Stimulated activated CD8-positive, alpha-beta memory T cell treated with anti-CD3 and anti-CD28 coated beads, Interleukin-4, amount 100 ng/mL, for 24 hours (primary cell): ENCODE measurements at regions not wholly inside any gene's neighbourhood (a gene's known extent, or its start where the extent isn't known, plus 50 kb on each side); places are given as distances from the start of the nearest gene placed in this dataset.
"Not testable (repeated sequence)": the region's sequence is repeated elsewhere in the genome, so short reads cannot be mapped to it uniquely, and the experiment has no call there.

Experiments used
- DNase-seq: peaks from one replicate; pipeline ENCODE4 v3.0.0-alpha.2; 2020; ENCODE audit warnings: low read depth

DNA sequence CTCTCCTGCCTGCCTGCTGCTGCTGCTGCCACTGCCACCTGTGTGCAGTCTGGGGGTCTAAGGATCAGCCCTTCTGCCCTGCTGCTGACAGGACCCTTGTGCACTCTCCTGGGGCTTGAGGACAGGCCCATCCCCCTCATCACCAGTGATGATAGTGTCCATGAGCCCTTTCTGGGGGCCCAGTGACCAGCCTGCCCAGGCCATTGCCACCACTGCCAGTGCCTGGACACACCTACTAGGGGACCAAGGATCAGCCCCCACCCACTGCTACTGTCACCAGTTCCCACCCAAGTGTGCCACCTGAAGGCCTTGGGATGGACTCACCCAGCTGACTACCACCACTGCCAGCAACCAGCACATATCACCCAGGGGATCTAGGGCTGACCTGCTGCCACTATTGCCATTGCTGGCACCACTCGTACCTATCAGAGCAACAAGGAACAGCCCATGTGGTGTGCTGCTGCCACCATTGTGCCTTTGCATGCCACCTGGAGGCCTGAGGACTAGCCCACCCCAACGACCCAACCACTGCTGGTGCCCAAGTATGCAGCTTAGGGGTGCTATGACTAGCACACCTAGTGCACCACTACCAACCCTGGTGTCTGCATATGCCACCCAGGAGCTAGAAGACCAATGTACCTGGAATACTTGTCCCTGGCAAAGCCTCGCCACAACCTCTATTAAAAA is 994.3 kb downstream of the PCDH17 start:
- DNase-seq: no peak

GRCh38 chr13:58630794-58631193 is 999.2 kb downstream of the PCDH17 start:
- no peak for DNase-seq

- DNase-seq: no peak
Measured at GRCh38 chr13:58633226-58633625, 1001.7 kb downstream of the PCDH17 start.

DNA sequence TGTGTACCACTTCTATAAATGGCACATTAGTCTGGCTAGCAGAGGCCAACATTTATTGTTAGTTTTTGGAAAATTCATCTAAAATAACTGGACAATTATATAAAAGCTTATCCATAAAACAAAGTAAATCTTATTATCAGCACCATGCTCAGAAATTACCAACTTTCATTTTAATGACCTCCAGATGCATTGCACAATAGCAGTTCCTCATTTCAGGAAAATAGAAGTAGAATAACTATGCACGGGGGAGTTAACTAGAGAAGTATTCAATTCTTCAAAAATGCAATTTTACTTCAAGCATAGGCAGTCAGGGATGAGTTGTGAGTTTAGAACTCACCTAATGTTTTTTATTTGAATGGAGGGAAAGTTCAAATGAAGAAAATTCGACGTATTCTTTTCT is 1023.5 kb downstream of the PCDH17 start:
- DNase-seq: no peak

- no peak for DNase-seq
Measured at GRCh38 chr13:58660826-58661225, 1029.3 kb downstream of the PCDH17 start.

GRCh38 chr13:58666331-58666730 is 1034.8 kb downstream of the PCDH17 start:
- no peak for DNase-seq

GRCh38 chr13:58667096-58667495 is 1035.6 kb downstream of the PCDH17 start:
- no peak for DNase-seq

GRCh38 chr13:58680115-58680514 is 1048.6 kb downstream of the PCDH17 start:
- no peak for DNase-seq

GRCh38 chr13:58682616-58683015 is 1051.1 kb downstream of the PCDH17 start:
- no peak for DNase-seq

DNA sequence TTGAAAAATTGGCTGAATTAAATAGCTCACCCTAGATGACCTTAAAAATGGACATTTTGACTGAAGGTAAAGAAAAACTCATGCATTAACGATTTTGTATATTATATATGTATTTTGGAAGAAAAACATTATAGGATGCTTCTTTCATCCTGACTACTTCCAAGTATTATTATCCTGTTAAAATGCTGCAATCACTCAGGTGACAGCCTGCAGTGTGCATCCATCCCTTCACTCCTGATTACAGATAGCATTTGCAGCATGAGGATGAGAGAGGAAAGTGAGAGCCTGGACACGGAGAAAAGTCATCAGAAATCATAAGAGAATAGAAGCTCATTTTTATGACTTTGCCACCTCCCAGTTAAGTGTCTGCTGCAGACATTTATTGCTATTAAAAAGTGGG is 1055.6 kb downstream of the PCDH17 start:
- DNase-seq: no peak

GRCh38 chr13:58698531-58698930 is 1067.0 kb downstream of the PCDH17 start:
- DNase-seq: no peak

GRCh38 chr13:58704953-58705352 is 1073.4 kb downstream of the PCDH17 start:
- no peak for DNase-seq

DNA sequence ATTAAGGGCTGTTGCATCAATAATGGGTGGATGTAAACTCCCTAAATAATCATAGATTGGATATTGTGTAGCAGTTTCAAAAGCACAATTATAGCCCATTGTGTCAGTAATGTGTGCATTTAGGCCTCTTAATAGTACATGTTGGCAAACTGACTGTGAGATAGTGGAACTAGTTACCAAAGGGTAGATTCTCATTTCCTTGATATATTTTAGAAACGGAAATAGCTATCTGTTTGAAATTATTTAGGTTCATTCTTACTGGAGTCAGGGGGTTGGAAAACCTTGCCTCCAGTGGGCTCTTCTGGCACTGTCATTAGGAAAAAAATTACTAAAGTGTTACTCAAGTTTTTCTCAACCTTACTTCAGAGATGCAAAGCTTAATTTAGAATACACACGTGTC is 1074.9 kb downstream of the PCDH17 start:
- no peak for DNase-seq

DNA sequence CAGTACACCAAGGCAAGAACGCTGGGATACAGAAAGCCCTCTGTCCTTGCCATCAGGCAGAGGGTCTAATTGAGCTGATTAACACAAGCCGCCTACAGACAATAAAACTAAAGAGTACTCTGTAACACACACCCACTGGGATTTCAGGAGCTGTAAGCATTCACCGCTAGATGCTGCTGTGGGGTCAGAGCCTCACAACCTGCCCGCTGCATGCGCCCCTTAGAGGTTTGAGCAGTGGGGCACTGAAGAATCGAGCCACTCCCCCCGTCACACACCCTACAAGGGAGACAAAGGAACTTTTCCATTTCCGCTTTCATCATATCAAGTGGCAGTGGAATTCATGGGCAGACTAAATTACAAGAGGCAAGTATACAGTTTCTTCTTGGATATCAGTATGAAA is 1080.6 kb downstream of the PCDH17 start:
- DNase-seq: no peak

DNA sequence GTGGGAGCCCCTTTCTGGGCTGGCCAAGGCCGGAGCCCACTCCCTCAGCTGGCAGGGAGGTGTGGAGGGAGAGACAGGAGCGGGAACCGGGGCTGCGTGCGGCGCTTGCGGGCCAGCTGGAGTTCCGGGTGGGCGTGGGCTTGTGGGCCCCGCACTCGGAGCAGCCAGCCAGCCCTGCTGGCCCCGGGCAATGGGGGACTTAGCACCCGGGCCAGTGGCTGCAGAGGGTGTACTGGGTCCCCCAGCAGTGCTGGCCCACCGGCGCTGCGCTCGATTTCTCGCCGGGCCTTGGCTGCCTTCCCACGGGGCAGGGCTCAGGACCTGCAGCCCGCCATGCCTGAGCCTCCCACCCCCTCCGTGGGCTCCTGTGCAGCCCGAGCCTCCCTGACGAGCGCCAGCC is 1082.5 kb downstream of the PCDH17 start:
- not testable (repeated sequence) for DNase-seq

GRCh38 chr13:58721273-58721672 is 1089.7 kb downstream of the PCDH17 start:
- DNase-seq: no peak

DNA sequence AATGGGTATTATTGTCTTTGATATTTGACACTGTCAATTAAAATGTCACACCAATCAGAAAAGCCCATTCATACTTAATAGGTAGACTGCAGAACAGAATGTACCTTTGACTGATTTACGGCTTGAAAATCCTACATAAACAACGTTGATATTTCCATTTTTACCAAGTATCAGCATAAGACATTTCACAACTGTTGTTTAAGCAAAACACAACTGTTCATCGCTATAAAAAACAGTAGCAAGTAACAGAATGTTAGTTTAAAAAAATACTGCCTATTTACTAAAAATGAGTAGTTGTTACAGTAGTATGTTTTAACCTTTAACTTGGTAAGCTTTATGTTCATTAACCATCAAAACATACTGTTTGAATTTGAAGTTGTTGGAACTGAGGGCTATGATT is 1096.6 kb downstream of the PCDH17 start:
- no peak for DNase-seq

GRCh38 chr13:58729361-58729760 is 1097.8 kb downstream of the PCDH17 start:
- DNase-seq: no peak

DNA sequence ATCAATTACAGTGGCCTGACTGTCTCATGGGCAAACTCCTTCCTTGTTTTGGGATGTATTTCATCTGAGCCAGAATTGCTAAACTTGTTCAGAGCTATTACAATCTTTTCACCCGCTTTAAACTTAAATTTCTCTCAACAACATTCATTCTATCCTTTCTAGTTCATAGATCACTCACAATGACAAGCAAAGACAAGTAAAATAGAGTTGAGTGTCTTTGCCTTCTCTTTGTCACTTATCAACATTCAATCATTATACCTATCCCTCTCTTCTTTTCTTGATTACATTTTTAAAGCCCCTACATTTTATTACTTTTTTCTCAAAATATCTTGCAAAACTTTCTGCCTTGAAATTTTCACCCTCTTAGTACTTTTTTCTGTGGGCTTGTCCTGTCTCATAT is 1113.1 kb downstream of the PCDH17 start:
- DNase-seq: no peak

DNA sequence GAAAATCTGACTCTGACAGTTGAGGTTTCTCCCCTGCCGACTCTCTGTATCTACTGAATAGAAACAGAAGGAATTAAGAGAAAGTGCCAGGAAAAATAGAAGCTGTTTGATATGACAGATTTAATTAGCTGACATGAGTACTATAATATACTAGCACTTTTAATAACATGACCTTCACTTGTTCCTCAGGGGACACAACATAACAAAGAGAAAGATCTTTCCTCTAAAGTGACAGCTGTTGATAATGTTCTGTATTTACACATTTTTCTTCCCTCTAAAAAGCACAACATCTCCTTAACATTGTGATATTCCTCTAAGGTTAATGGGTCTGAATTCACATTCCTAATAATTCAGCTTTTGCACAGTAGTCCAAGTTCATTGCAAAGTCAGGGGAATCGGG is 1136.0 kb downstream of the PCDH17 start:
- DNase-seq: no peak

- DNase-seq: no peak
Measured at GRCh38 chr13:58773280-58773859, 1141.8 kb downstream of the PCDH17 start.

- no peak for DNase-seq
Measured at GRCh38 chr13:58782736-58783135, 1151.2 kb downstream of the PCDH17 start.

- DNase-seq: no peak
Measured at GRCh38 chr13:58792854-58793253, 1161.3 kb downstream of the PCDH17 start.

DNA sequence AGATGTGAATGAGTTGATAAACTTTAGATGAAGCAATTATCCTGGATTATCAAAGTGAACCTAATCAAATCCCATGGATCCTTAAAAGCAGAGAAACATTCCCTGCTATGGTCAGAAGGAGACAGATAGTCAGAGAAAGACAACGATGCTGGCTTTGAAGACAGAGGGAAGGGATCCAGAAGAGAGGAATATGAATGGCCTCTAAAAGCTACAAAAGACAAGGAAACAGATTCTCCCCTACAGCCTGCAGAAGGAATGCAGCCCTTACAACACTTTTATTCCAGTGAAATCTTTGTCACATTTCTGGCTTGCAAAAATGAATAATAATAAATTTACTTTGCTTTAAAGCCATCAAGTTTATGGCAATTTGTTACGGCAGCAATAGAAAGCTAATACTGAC is 1164.2 kb downstream of the PCDH17 start:
- DNase-seq: no peak
